HL-60 (cell line): ENCODE measurements at regions not wholly inside any gene's neighbourhood (a gene's known extent, or its start where the extent isn't known, plus 50 kb on each side); places are given as distances from the start of the nearest gene placed in this dataset.

ENCODE experiments used
- DNase-seq, 2 experiments: peaks; one replicate each; pipeline ENCODE4 v3.0.0-alpha.2; 2010 to 2020; ENCODE audit warnings: low read depth in 1 of 2, low spot score in 1 of 2
- H3K27ac ChIP-seq: fragments of 250-450 bp; sonication (Bioruptor Pico); replicated peaks from 2 replicates; pipeline ENCODE4 v1.5.1; 2020; ENCODE audit warnings: mild to moderate bottlenecking, moderate library complexity
- H3K27me3 ChIP-seq: fragments of 250-450 bp; sonication (Bioruptor Pico); 2 replicates; pipeline ENCODE4 v1.5.1; 2021; ENCODE audit warnings: mild to moderate bottlenecking, moderate library complexity; ENCODE audit not compliant: insufficient read depth, poor library complexity, severe bottlenecking
- H3K4me3 ChIP-seq: replicated peaks from 2 replicates; pipeline ENCODE4 v1.5.1; 2011; ENCODE audit warnings: mild to moderate bottlenecking, control low read depth, low read length; ENCODE audit not compliant: insufficient read depth
- GABPA ChIP-seq: IDR thresholded peaks from 2 replicates; pipeline ENCODE4 v1.6.1; 2012; ENCODE audit warnings: low read depth
- POLR2AphosphoS5 ChIP-seq: IDR thresholded peaks from 2 replicates; pipeline ENCODE4 v1.6.1; 2012; ENCODE audit warnings: low read depth
- SPI1 ChIP-seq: IDR thresholded peaks from 2 replicates; pipeline ENCODE4 v1.6.1; 2012; ENCODE audit warnings: low read depth, mild to moderate bottlenecking, borderline replicate concordance
- TF ChIP-seq, protein P1 (sequence below): IDR thresholded peaks from one replicate; pipeline ENCODE4 v1.5.1; 2011; ENCODE audit warnings: low read length, control low read depth, inconsistent platforms; ENCODE audit not compliant: insufficient read depth
- TF ChIP-seq, protein P2 (sequence below): IDR thresholded peaks from 2 replicates; pipeline ENCODE4 v1.6.1; 2012; ENCODE audit warnings: low read depth; ENCODE audit not compliant: insufficient replicate concordance

DNA sequence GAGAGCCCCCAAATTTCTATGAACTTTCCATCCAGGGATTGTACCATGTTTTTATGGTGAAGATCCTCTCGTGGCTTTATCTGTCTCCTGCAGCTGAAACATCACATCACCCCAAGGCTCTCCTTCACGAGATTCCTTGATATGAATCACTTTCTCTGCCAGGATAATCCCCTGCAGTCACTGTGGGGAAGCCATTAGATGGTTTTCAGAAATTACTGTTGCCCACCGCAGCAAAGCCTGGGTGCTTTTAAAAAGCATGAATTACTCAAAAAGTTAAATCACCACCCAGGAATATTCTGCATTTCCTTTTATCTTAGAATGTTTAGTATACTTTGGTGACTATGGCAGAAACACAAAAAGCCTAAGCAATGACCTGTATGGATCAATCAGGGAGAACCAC lies 428.4 kb upstream of the SLC14A2 start:
- DNase-seq, result no peak
- TF ChIP-seq POLR2AphosphoS5 (no peak), SPI1 (no peak), GABPA (no peak)
- TF ChIP-seq, protein P1, sequence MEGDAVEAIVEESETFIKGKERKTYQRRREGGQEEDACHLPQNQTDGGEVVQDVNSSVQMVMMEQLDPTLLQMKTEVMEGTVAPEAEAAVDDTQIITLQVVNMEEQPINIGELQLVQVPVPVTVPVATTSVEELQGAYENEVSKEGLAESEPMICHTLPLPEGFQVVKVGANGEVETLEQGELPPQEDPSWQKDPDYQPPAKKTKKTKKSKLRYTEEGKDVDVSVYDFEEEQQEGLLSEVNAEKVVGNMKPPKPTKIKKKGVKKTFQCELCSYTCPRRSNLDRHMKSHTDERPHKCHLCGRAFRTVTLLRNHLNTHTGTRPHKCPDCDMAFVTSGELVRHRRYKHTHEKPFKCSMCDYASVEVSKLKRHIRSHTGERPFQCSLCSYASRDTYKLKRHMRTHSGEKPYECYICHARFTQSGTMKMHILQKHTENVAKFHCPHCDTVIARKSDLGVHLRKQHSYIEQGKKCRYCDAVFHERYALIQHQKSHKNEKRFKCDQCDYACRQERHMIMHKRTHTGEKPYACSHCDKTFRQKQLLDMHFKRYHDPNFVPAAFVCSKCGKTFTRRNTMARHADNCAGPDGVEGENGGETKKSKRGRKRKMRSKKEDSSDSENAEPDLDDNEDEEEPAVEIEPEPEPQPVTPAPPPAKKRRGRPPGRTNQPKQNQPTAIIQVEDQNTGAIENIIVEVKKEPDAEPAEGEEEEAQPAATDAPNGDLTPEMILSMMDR, result no peak
- TF ChIP-seq, protein P2, sequence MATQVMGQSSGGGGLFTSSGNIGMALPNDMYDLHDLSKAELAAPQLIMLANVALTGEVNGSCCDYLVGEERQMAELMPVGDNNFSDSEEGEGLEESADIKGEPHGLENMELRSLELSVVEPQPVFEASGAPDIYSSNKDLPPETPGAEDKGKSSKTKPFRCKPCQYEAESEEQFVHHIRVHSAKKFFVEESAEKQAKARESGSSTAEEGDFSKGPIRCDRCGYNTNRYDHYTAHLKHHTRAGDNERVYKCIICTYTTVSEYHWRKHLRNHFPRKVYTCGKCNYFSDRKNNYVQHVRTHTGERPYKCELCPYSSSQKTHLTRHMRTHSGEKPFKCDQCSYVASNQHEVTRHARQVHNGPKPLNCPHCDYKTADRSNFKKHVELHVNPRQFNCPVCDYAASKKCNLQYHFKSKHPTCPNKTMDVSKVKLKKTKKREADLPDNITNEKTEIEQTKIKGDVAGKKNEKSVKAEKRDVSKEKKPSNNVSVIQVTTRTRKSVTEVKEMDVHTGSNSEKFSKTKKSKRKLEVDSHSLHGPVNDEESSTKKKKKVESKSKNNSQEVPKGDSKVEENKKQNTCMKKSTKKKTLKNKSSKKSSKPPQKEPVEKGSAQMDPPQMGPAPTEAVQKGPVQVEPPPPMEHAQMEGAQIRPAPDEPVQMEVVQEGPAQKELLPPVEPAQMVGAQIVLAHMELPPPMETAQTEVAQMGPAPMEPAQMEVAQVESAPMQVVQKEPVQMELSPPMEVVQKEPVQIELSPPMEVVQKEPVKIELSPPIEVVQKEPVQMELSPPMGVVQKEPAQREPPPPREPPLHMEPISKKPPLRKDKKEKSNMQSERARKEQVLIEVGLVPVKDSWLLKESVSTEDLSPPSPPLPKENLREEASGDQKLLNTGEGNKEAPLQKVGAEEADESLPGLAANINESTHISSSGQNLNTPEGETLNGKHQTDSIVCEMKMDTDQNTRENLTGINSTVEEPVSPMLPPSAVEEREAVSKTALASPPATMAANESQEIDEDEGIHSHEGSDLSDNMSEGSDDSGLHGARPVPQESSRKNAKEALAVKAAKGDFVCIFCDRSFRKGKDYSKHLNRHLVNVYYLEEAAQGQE, result no peak
- H3K4me3 ChIP-seq, result no peak overlapping the region
- no peaks in the 10 kb centered on the region for H3K27me3 ChIP-seq
- no peak overlapping the region for H3K27ac ChIP-seq

DNA sequence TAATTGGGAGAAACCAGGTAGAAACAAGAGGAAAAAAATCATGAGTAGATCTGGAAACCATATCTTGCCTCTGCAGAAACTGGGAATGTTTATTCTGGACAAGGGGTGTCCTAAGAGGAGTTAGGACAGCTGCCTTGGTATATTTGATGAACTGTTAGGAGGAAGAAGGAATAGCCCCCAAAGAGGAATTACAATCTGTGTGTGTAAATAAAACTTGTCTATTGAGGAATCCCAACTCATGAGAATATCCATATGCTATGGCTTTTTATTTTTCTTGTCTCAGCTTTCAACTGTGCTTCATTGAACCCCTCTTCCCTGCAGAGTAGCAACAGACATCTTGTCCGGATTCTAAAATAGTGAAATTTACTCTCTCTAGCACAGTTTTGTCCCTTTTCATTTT lies 423.5 kb upstream of the SLC14A2 start:
- DNase-seq, result no peak
- no peak overlapping the region for H3K4me3 ChIP-seq
- TF ChIP-seq, protein P1, result no peak
- H3K27ac ChIP-seq, result no peak overlapping the region
- no peaks in the 10 kb centered on the region for H3K27me3 ChIP-seq

DNA sequence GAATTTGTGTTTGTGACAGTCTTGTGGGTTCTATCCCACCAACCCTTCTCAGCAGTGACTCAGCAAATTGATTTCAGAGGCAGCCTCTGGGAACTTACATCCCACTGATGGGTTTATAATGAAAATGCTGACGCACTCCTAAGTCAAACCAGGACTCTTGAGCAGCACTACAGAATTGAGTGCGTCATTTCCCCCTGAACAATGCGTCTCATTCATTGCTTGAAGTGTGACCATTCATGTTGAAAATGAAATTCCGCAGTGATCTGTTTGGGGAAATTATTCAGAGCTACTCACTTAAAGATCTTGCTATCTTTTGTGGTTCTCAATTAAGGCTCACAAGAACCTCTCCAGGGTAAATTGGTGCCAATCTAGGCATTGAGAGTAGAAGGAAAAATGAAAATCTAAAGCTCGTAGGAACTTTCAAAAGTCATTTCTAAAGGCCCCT lies 417.7 kb upstream of the SLC14A2 start:
- DNase-seq, result no peak
- Histone ChIP-seq H3K4me3 (no peak overlapping the region), H3K27ac (no peak overlapping the region), H3K27me3 (peaks cover 3% of the 10 kb centered on the region)
- no peak for TF ChIP-seq SPI1

DNA sequence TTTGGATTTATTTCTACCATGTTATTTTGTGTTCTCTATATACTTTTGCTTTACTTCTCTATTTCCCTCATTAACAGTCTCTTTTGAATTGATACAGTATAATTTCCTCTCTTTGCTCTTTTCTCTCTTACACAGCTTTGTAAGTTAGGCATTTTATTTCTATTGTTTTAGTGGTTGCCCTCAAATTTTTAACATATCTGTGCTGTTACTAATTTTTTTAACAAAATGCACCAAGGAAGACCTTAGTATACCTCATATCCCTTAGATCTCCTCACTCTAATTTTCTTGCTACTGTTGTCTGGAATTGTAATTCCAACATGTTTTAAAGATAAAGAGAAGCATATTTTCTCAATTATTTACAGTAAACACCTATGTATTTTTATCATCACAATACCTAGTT lies 416.8 kb upstream of the SLC14A2 start:
- H3K4me3 ChIP-seq, result no peak overlapping the region

More for the DNA sequence above, 416.8 kb upstream of the SLC14A2 start:
- no peak for DNase-seq
- TF ChIP-seq, protein P1, result no peak
- no peak for TF ChIP-seq GABPA
- TF ChIP-seq SPI1, result no peak
- TF ChIP-seq, protein P2, result no peak
- no peak for TF ChIP-seq POLR2AphosphoS5
- H3K27ac ChIP-seq, result no peak overlapping the region
- peaks cover 3% of the 10 kb centered on the region for H3K27me3 ChIP-seq
